B cell (primary cell): ENCODE measurements at regions not wholly inside any gene's neighbourhood (a gene's known extent, or its start where the extent isn't known, plus 50 kb on each side); places are given as distances from the start of the nearest gene placed in this dataset.

Experiments
- ATAC-seq: fragments of 200-7000 bp; cut with Tn5 transposase; one replicate; pipeline ENCODE4 v1.10.0; 2021; ENCODE audit warnings: low read depth, mild to moderate bottlenecking, moderate number of reproducible peaks, moderate library complexity
- CTCF ChIA-PET: fragments of 350-600 bp; sonication (Branson Sonifier 250); formaldehyde crosslinking; loops from one replicate; lab custom pipeline; 2021; ENCODE audit warnings: antibody characterized with exemption, inconsistent platforms; lab: Charles Lee
- POLR2A ChIA-PET: fragments of 350-600 bp; sonication (Branson Sonifier 250); formaldehyde crosslinking; loops from one replicate; lab custom pipeline; 2021; ENCODE audit warnings: antibody characterized with exemption; lab: Charles Lee
- DNase-seq: peaks from one replicate; pipeline ENCODE4 v3.0.0; 2013
- H2AFZ ChIP-seq: 2 replicates; pipeline ENCODE4 v1.6.1; 2012; ENCODE audit warnings: mild to moderate bottlenecking, low read depth, low read length; ENCODE audit not compliant: insufficient read depth, poor library complexity, severe bottlenecking
- H3K27ac ChIP-seq, 2 donors: 1 replicate in 1 of 2; 2 replicates in 1 of 2; pipeline ENCODE4 v1.5.1; 2012 to 2013; ENCODE audit warnings: low read length in 2 of 2, mild to moderate bottlenecking in 2 of 2, moderate library complexity in 1 of 2
- H3K27me3 ChIP-seq, 4 experiments: fragments of 200-600 bp in 1 of 4; sonication (generic) in 1 of 4; replicated peaks in 1 of 4; 1 replicate in 2 of 4; 2 replicates in 2 of 4; pipeline versions ENCODE4 v1.6.1 to v1.7.0; 2013 to 2016; ENCODE audit warnings: low read length in 3 of 4, mild to moderate bottlenecking in 2 of 4, mixed read lengths in 1 of 4, moderate library complexity in 1 of 4; ENCODE audit not compliant: insufficient read depth in 4 of 4, control insufficient read depth in 3 of 4; ENCODE audit errors: control extremely low read depth in 1 of 4
- H3K36me3 ChIP-seq, 2 experiments: replicated peaks in 1 of 2; 1 replicate in 1 of 2; 2 replicates in 1 of 2; pipeline versions ENCODE4 v1.6.1 to v1.7.1; 2013; ENCODE audit warnings: low read length in 1 of 2; ENCODE audit not compliant: insufficient read depth in 2 of 2, control insufficient read depth in 1 of 2; ENCODE audit errors: control extremely low read depth in 1 of 2, extremely low read depth in 1 of 2
- H3K4me1 ChIP-seq, 2 donors: fragments of 200-600 bp in 1 of 2; sonication (generic) in 1 of 2; 1 replicate in 1 of 2; 2 replicates in 1 of 2; pipeline versions ENCODE4 v1.5.1 to v1.6.1; 2013 to 2017; ENCODE audit warnings: low read length in 2 of 2; ENCODE audit not compliant: control insufficient read depth in 2 of 2, insufficient read depth in 2 of 2
- H3K4me2 ChIP-seq: replicated peaks from 2 replicates; pipeline ENCODE3; 2012; ENCODE audit warnings: mild to moderate bottlenecking, low read depth, low read length; ENCODE audit not compliant: poor library complexity, severe bottlenecking
- H3K4me3 ChIP-seq, 5 experiments: fragments of 200-600 bp in 1 of 5; sonication (generic) in 1 of 5; 1 replicate in 3 of 5; 2 replicates in 2 of 5; pipeline versions ENCODE4 v1.5.1 to v1.7.0; 2011 to 2016; ENCODE audit warnings: low read length in 4 of 5, mild to moderate bottlenecking in 4 of 5, low read depth in 2 of 5, control low read depth in 1 of 5, moderate library complexity in 1 of 5; ENCODE audit not compliant: insufficient read depth in 1 of 5; ENCODE audit errors: control extremely low read depth in 1 of 5, extremely low read depth in 1 of 5
- H3K79me2 ChIP-seq: fragments of 200-600 bp; sonication (generic); one replicate; pipeline ENCODE4 v1.6.0; 2016; ENCODE audit warnings: low read length; ENCODE audit not compliant: control insufficient read depth, insufficient read depth
- H3K9ac ChIP-seq: fragments of 200-600 bp; sonication (generic); 2 replicates; pipeline ENCODE4 v1.6.1; 2017; ENCODE audit warnings: mild to moderate bottlenecking, low read length, moderate library complexity
- H3K9me3 ChIP-seq, 3 donors: one replicate each; pipeline versions ENCODE4 v1.6.1 to v1.7.1; 2013; ENCODE audit warnings: low read length in 2 of 3; ENCODE audit not compliant: control insufficient read depth in 2 of 3, insufficient read depth in 1 of 3; ENCODE audit errors: control extremely low read depth in 1 of 3
- H4K20me1 ChIP-seq: 2 replicates; pipeline ENCODE4 v1.6.0; 2012; ENCODE audit warnings: mild to moderate bottlenecking, low read length; ENCODE audit not compliant: insufficient read depth, control insufficient read depth, poor library complexity, severe bottlenecking
- H3K27ac Mint-ChIP-seq: one replicate; pipeline ENCODE4 v1.8.0; 2021; ENCODE audit warnings: mixed read lengths
- H3K27me3 Mint-ChIP-seq: one replicate; pipeline ENCODE4 v1.8.0; 2021; ENCODE audit warnings: mixed read lengths
- H3K4me1 Mint-ChIP-seq: one replicate; pipeline ENCODE4 v1.8.0; 2021; ENCODE audit warnings: mixed read lengths
- H3K4me3 Mint-ChIP-seq: one replicate; pipeline ENCODE4 v1.8.0; 2021; ENCODE audit warnings: mixed read lengths
- H3K9me3 Mint-ChIP-seq: one replicate; pipeline ENCODE4 v1.8.0; 2022; ENCODE audit warnings: mixed read lengths; ENCODE audit not compliant: insufficient read depth
- EZH2 ChIP-seq: IDR thresholded peaks from 2 replicates; pipeline ENCODE4 v1.6.1; 2012; ENCODE audit warnings: borderline replicate concordance, low read depth, mild to moderate bottlenecking, moderate library complexity, low read length; ENCODE audit not compliant: insufficient read depth, poor library complexity, severe bottlenecking
- WGBS: methylation state at CpG from one replicate; pipeline ENCODE4 v1.1.5; 2013; ENCODE audit warnings: missing lambda C conversion rate; ENCODE audit not compliant: insufficient coverage; 5-methylcytosine and 5-hydroxymethylcytosine counted together
- intact Hi-C: fragments of 100-400 bp; cut with micrococcal nuclease; formaldehyde crosslinking; loops from one replicate; pipeline ENCODE4 v1.10.0; 2022
- TF ChIP-seq, protein P1 (sequence below): fragments of 200-600 bp; IDR thresholded peaks from one replicate; pipeline ENCODE4 v1.8.0; 2022; ENCODE audit warnings: antibody characterized with exemption, mild to moderate bottlenecking

DNA sequence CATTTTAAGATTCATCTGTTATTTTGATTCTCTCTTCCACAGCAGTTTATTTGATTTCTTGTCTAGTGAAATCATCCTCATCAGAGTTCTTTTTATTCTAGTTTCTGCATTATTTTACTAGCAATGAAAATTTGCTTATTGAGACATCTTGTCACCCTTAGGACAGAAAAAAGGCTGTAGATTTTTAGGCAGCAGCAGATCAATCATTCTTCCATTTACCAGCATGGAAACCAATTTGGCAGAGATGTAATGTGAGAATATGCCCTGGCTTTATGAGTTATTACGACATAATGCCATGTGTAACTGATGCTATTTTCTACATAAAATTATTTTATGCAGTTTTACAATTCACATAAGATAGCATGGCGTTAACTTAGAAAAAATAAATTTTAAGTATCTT is 688.6 kb upstream of the SLC10A2 start:
- H3K9me3 ChIP-seq: peaks cover 0 to 2% (median 0%) of the 10 kb centered on the region in 3 donors
- no peaks in the 10 kb centered on the region for H3K79me2 ChIP-seq
- H2AFZ ChIP-seq: no peak overlapping the region
- no peak for TF ChIP-seq EZH2
- TF ChIP-seq, protein P1, sequence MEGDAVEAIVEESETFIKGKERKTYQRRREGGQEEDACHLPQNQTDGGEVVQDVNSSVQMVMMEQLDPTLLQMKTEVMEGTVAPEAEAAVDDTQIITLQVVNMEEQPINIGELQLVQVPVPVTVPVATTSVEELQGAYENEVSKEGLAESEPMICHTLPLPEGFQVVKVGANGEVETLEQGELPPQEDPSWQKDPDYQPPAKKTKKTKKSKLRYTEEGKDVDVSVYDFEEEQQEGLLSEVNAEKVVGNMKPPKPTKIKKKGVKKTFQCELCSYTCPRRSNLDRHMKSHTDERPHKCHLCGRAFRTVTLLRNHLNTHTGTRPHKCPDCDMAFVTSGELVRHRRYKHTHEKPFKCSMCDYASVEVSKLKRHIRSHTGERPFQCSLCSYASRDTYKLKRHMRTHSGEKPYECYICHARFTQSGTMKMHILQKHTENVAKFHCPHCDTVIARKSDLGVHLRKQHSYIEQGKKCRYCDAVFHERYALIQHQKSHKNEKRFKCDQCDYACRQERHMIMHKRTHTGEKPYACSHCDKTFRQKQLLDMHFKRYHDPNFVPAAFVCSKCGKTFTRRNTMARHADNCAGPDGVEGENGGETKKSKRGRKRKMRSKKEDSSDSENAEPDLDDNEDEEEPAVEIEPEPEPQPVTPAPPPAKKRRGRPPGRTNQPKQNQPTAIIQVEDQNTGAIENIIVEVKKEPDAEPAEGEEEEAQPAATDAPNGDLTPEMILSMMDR: no peak
- Mint-ChIP-seq H3K9me3 (no peaks in the 10 kb centered on the region), H3K27ac (no peak overlapping the region), H3K27me3 (no peaks in the 10 kb centered on the region), H3K4me1 (no peaks in the 10 kb centered on the region), H3K4me3 (no peak overlapping the region)
- no peak for DNase-seq
- H3K36me3 ChIP-seq: no peaks in the 10 kb centered on the region
- no peaks in the 10 kb centered on the region for H3K4me1 ChIP-seq
- CTCF ChIA-PET: no interaction called here
- no CpG with 5 or more reads among the region's 2 CpGs for WGBS
- ATAC-seq: no peak
- H3K9ac ChIP-seq: no peak overlapping the region
- no peak overlapping the region for H3K4me3 ChIP-seq
- no peak overlapping the region for H3K27ac ChIP-seq
- H3K4me2 ChIP-seq: no peak overlapping the region
- no peaks in the 10 kb centered on the region for H3K27me3 ChIP-seq
- intact Hi-C loops: no loop called here
- H4K20me1 ChIP-seq: no peaks in the 10 kb centered on the region
- POLR2A ChIA-PET: no interaction called here

DNA sequence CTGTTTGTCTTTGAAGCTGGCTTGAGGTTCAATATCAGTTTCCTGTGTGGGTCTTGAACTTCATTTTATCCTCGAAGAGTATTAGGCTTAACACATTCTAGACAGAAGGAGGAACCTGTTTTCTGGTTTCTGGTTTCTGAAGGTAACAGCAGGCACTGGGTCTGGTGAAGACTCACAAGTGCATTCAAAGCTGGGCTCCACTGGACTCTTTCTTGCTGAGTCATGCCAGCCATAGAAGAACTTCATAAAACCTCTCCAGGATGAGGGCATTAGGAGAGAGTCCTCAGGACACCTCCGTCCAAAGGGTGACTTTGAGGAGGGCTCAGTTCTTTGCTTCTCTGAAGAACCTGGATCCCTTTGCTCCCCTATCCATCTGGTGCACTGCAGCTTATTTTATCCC is 668.6 kb upstream of the SLC10A2 start:
- no peak overlapping the region for H3K4me3 Mint-ChIP-seq
- H3K27ac Mint-ChIP-seq: no peak overlapping the region
- Histone ChIP-seq H3K9ac (no peak overlapping the region), H3K27ac (no peak overlapping the region), H2AFZ (no peak overlapping the region), H3K79me2 (no peaks in the 10 kb centered on the region), H3K27me3 (no peaks in the 10 kb centered on the region), H3K4me1 (no peaks in the 10 kb centered on the region), H3K4me3 (no peak overlapping the region), H3K9me3 (no peaks in the 10 kb centered on the region), H3K4me2 (no peak overlapping the region), H4K20me1 (no peaks in the 10 kb centered on the region), H3K36me3 (no peaks in the 10 kb centered on the region)
- 100% methylated on average over 1 of the region's 2 CpGs for WGBS
- H3K27me3 Mint-ChIP-seq: no peaks in the 10 kb centered on the region
- H3K4me1 Mint-ChIP-seq: no peaks in the 10 kb centered on the region
- intact Hi-C loops: no loop called here
- DNase-seq: no peak
- no peaks in the 10 kb centered on the region for H3K9me3 Mint-ChIP-seq
- no peak for ATAC-seq
- ChIA-PET CTCF (no interaction called here), POLR2A (no interaction called here)
- TF ChIP-seq, protein P1: no peak
- TF ChIP-seq EZH2: no peak
